Tibial nerve (tissue), 3 donors: ENCODE measurements at regions not wholly inside any gene's neighbourhood (a gene's known extent, or its start where the extent isn't known, plus 50 kb on each side); places are given as distances from the start of the nearest gene placed in this dataset.

Experiments
- POLR2A ChIP-seq, 2 donors: fragments of 450-650 bp; IDR thresholded peaks; one replicate each; pipeline ENCODE4 v1.6.1; 2017; ENCODE audit warnings: antibody characterized with exemption in 2 of 2, mild to moderate bottlenecking in 2 of 2, moderate library complexity in 2 of 2
- TF ChIP-seq, protein P1 (sequence below), 5 experiments: fragments of 200-600 bp in 3 of 5; fragments of 450-650 bp in 2 of 5; sonication (generic) in 3 of 5; IDR thresholded peaks; one replicate each; pipeline ENCODE4 v1.5.1; 2016 to 2019; ENCODE audit warnings: antibody characterized with exemption in 5 of 5, mild to moderate bottlenecking in 3 of 5, moderate library complexity in 2 of 5

DNA sequence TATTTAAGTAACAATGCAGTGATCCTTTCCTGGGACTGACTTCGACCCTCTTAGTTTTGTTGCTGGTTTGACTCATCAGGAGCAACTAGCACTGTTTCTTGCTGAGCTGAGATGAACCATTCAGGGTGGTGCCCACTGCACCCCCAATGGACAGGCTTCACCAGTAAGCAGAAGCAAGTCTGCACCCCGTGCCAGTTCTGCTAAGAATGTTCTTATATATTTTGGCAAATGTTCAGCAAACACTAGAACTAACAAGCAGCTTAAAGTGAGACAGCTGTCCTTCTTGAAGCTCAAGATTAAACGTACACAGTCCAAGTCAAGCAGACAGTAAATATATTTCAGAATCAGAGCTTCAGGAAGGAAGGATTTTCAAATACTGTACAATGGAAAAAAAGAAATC lies 561.3 kb upstream of the CDH4 start:
- TF ChIP-seq, protein P1, sequence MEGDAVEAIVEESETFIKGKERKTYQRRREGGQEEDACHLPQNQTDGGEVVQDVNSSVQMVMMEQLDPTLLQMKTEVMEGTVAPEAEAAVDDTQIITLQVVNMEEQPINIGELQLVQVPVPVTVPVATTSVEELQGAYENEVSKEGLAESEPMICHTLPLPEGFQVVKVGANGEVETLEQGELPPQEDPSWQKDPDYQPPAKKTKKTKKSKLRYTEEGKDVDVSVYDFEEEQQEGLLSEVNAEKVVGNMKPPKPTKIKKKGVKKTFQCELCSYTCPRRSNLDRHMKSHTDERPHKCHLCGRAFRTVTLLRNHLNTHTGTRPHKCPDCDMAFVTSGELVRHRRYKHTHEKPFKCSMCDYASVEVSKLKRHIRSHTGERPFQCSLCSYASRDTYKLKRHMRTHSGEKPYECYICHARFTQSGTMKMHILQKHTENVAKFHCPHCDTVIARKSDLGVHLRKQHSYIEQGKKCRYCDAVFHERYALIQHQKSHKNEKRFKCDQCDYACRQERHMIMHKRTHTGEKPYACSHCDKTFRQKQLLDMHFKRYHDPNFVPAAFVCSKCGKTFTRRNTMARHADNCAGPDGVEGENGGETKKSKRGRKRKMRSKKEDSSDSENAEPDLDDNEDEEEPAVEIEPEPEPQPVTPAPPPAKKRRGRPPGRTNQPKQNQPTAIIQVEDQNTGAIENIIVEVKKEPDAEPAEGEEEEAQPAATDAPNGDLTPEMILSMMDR (IDR thresholded peaks at IDR 0.05), result no peak
- TF ChIP-seq POLR2A (IDR thresholded peaks at IDR 0.05), result no peak
